ENCODE measurements at regions not wholly inside any gene's neighbourhood (a gene's known extent, or its start where the extent isn't known, plus 50 kb on each side); places are given as distances from the start of the nearest gene placed in this dataset.

DNA sequence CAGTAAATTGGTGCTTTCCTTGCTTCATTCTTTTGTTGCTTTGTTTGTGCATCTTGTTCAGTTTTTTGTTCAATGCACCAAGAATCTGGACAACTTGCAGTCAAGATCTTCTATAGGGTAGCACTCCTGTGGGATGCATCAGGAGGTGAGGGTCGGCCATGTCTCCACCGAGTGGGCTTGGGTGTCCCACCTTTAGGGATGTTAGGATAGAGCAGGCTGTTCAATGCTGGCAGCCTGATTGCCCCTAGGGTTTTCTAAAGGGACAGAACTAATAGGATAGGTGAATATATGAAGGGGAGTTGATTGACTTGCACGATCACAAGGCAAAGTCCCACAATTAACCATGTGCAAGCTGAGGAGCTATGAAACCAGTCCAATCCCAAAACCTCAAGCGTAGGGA is 109.9 kb downstream of the GLRX3 start:
- Histone ChIP-seq H3K36me3 (ENCODE audit: control insufficient read depth, insufficient read depth, low read length) (no peaks in the 10 kb centered on the region), H3K27me3 (ENCODE audit: control insufficient read depth, insufficient read depth, low read length) (no peaks in the 10 kb centered on the region), H3K4me1 (ENCODE audit: control insufficient read depth, insufficient read depth, low read length) (no peaks in the 10 kb centered on the region), H3K4me3 (ENCODE audit: low read depth in 2 of 2, low read length in 2 of 2) (no peak overlapping the region), H3K9me3 (ENCODE audit: control insufficient read depth, insufficient read depth, low read depth, low read length) (no peaks in the 10 kb centered on the region), H3K27ac (ENCODE audit: low read length) (no peak overlapping the region)
- no TSS peak for BruUV-seq (replicated peaks)
- in situ Hi-C loops (cut with HindIII; ENCODE audit: low pct_unique_long_range_greater_than_20kb, low sequenced_read_pairs) (no loop called here), intact Hi-C loops (cut with micrococcal nuclease; ENCODE audit: unreplicated experiment) (no loop called here)
- ATAC-seq (no peak), DNase-seq (ENCODE audit: low read depth, low spot score) (no peak)
- POLR2A ChIA-PET: no interaction called here
- TF ChIP-seq, protein P1, sequence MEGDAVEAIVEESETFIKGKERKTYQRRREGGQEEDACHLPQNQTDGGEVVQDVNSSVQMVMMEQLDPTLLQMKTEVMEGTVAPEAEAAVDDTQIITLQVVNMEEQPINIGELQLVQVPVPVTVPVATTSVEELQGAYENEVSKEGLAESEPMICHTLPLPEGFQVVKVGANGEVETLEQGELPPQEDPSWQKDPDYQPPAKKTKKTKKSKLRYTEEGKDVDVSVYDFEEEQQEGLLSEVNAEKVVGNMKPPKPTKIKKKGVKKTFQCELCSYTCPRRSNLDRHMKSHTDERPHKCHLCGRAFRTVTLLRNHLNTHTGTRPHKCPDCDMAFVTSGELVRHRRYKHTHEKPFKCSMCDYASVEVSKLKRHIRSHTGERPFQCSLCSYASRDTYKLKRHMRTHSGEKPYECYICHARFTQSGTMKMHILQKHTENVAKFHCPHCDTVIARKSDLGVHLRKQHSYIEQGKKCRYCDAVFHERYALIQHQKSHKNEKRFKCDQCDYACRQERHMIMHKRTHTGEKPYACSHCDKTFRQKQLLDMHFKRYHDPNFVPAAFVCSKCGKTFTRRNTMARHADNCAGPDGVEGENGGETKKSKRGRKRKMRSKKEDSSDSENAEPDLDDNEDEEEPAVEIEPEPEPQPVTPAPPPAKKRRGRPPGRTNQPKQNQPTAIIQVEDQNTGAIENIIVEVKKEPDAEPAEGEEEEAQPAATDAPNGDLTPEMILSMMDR (IDR thresholded peaks at IDR 0.05): no peak
- TF ChIP-seq SIN3A (IDR thresholded peaks at IDR 0.05; ENCODE audit: borderline replicate concordance, insufficient read depth, low read depth, low read length) (no peak), TCF7L2 (IDR thresholded peaks at IDR 0.05; ENCODE audit: low read depth, low read length) (no peak), POLR2AphosphoS5 (IDR thresholded peaks at IDR 0.05; ENCODE audit: low read depth, low read length) (no peak)
- TF ChIP-seq, protein P2, sequence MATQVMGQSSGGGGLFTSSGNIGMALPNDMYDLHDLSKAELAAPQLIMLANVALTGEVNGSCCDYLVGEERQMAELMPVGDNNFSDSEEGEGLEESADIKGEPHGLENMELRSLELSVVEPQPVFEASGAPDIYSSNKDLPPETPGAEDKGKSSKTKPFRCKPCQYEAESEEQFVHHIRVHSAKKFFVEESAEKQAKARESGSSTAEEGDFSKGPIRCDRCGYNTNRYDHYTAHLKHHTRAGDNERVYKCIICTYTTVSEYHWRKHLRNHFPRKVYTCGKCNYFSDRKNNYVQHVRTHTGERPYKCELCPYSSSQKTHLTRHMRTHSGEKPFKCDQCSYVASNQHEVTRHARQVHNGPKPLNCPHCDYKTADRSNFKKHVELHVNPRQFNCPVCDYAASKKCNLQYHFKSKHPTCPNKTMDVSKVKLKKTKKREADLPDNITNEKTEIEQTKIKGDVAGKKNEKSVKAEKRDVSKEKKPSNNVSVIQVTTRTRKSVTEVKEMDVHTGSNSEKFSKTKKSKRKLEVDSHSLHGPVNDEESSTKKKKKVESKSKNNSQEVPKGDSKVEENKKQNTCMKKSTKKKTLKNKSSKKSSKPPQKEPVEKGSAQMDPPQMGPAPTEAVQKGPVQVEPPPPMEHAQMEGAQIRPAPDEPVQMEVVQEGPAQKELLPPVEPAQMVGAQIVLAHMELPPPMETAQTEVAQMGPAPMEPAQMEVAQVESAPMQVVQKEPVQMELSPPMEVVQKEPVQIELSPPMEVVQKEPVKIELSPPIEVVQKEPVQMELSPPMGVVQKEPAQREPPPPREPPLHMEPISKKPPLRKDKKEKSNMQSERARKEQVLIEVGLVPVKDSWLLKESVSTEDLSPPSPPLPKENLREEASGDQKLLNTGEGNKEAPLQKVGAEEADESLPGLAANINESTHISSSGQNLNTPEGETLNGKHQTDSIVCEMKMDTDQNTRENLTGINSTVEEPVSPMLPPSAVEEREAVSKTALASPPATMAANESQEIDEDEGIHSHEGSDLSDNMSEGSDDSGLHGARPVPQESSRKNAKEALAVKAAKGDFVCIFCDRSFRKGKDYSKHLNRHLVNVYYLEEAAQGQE (IDR thresholded peaks at IDR 0.05; ENCODE audit: insufficient read depth in 1 of 2, low read depth in 2 of 2, low read length in 1 of 2): no peak
- CTCF ChIA-PET: no interaction called here

DNA sequence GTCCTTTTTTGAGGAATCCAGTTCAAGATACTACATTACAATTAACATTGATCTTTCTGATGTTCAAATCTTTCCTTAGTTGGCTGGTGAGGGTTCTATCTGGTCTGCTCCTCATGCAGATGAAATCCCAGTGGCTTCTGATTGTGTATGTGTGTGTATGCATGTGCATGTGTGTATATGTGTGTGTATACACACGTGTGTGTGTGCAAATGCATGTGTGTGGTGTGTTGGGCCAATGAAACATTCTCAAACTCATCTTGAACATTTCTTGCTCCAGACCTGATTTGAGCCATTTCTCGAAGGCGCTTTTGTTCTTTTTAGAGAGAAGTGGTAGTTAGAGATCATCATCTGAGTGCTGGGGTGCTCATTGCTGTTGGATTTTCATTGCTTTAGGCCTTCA is 113.9 kb downstream of the GLRX3 start:
- Histone ChIP-seq H3K4me3 (ENCODE audit: low read depth in 2 of 2, low read length in 2 of 2) (no peak overlapping the region), H3K27me3 (ENCODE audit: control insufficient read depth, insufficient read depth, low read length) (no peaks in the 10 kb centered on the region), H3K36me3 (ENCODE audit: control insufficient read depth, insufficient read depth, low read length) (no peaks in the 10 kb centered on the region), H3K4me1 (ENCODE audit: control insufficient read depth, insufficient read depth, low read length) (no peaks in the 10 kb centered on the region), H3K27ac (ENCODE audit: low read length) (no peak overlapping the region), H3K9me3 (ENCODE audit: control insufficient read depth, insufficient read depth, low read depth, low read length) (no peaks in the 10 kb centered on the region)
- CTCF ChIA-PET: interaction anchor here (0.6 kb wide), 1 partner anchor 76 kb away, joined by 3 read pairs; no protein-coding TSS in a partner anchor
- in situ Hi-C loops (cut with HindIII; ENCODE audit: low pct_unique_long_range_greater_than_20kb, low sequenced_read_pairs): no loop called here
- ATAC-seq (no peak), DNase-seq (ENCODE audit: low read depth, low spot score) (no peak)
- no TSS peak for BruUV-seq (replicated peaks)
- POLR2A ChIA-PET: no interaction called here
- intact Hi-C loops (cut with micrococcal nuclease; ENCODE audit: unreplicated experiment): no loop called here
- TF ChIP-seq TCF7L2 (IDR thresholded peaks at IDR 0.05; ENCODE audit: low read depth, low read length) (no peak), SIN3A (IDR thresholded peaks at IDR 0.05; ENCODE audit: borderline replicate concordance, insufficient read depth, low read depth, low read length) (no peak), POLR2AphosphoS5 (IDR thresholded peaks at IDR 0.05; ENCODE audit: low read depth, low read length) (no peak)
- TF ChIP-seq, protein P1 (IDR thresholded peaks at IDR 0.05): no peak
- TF ChIP-seq, protein P2 (IDR thresholded peaks at IDR 0.05; ENCODE audit: insufficient read depth in 1 of 2, low read depth in 2 of 2, low read length in 1 of 2): no peak
